Stimulated activated CD4-positive, alpha-beta T cell treated with anti-CD3 and anti-CD28 coated beads, TNF-alpha, amount 100 ng/mL, for 24 hours (primary cell): ENCODE measurements at regions not wholly inside any gene's neighbourhood (a gene's known extent, or its start where the extent isn't known, plus 50 kb on each side); places are given as distances from the start of the nearest gene placed in this dataset.
"Not testable (repeated sequence)": the region's sequence is repeated elsewhere in the genome, so short reads cannot be mapped to it uniquely, and the experiment has no call there.

ENCODE experiments used
- DNase-seq, 3 experiments: peaks; one replicate each; pipeline ENCODE4 v3.0.0-alpha.2; 2020; ENCODE audit warnings: low read depth in 3 of 3

DNA sequence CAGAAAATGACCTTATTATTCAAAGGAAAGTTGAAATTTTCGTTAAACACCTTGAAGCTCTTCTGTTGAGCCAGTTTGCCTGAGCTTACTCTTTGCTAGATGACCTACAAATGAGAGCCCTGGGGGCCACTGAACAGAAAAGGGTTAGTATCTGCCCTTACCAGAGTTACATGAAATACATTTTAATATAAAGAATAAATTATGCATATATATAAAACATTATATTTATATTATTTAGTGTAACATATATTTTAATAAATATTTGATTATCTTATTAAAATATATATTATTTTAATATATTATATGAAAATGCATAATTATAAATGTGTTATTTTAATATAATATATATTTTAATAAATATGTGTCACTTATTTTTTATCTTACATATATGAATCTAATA, 628.4 kb upstream of the TPK1 start:
- no peak for DNase-seq

DNA sequence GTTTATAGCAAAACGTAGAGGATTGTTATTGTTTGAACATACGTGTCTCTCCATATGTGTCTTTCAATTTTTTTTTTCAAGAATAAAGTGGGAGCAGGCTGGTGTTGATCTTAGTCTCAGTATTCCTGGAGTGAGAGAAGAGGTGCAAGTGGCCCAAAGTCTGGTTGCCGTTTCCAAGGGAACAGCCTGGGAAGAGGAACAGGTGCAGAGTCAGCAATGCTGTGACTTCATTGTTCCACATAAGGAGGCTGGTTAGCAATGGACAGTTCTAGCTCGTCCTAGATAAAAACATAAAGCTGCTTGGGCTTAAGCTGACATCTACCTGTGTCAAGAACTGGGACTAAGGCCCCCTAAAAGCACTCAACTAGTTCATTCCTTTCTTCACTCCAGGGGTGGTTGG, 626.6 kb upstream of the TPK1 start:
- no peak for DNase-seq

DNA sequence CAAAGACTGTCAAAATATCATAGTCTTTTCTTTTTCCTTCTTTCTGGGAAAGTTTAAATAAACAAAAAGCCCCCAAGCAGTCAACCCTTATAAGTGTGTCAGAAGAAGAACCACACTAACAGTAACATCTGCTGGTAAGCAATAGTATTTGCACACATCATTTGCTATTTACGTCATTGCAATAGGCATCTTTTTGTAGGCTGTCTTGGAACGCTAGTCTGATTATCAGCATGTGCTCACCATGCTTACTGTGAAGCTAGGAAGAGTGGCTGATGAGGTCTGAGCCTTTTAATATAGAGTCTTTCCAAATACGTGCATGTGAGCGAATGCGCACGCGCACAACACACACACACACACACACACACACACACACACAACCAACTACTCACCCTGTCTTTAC, 599.0 kb upstream of the TPK1 start:
- no peak for DNase-seq

DNA sequence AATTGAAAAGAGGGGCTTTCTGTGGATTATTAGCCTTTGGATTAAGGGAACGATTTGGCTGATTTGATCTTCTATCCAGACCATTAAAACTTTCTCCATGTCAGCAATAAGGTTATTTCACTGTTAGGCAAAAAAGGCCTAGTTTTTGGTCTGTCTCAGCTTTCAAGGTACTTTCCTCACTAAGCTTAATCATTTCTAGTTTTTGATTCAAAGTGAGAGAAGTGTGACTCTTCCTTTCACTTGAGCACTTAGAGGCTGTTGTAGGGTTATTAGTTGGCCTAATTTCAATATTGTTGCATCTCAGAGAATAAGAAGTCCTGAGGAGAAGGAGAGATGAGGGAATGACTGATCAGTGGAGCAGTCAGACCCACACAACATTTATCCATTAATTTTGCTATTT, 596.0 kb upstream of the TPK1 start:
- DNase-seq = no peak

GRCh38 chr7:145418481-145418880, 582.6 kb upstream of the TPK1 start:
- not testable (repeated sequence) for DNase-seq

DNA sequence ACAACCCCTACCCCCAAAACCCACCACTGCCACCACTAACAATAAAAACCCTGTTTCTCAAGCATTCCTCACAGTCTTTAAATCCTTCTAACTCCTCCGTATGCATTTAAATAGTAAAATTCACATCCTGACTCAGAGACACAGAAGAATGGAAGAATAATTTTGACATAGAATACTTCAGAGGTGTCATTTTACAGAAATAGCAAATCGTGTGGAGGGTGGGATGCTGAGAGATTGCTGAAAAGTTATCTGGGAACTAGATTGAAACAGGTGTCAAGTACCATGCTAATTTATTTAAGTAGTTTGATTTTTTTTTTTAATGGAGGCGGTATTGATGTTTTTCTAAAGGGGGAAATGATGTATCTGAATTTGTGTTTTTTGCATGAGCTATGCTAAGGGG, 575.2 kb upstream of the TPK1 start:
- no peak for DNase-seq

DNA sequence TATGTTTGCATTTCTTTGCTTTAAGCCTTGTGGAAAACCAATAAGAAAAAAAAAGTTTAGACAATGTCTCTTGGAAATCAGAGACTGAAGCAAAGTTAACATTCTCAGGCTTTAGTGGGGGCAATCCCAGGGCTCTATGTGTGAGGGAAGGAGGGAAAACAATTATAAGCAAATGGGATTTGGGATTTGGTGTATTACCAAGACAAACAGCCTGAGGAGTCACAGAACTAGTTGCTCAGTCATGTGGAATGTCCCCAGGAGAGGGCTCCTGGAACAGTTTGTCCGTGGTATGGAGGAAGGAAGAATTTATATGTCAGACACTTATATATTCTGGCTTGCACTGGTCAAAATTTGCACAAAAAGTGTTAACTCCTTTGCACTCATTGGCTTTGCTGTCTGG, 562.9 kb upstream of the TPK1 start:
- DNase-seq = no peak

GRCh38 chr7:145394126-145394525, 558.3 kb upstream of the TPK1 start:
- DNase-seq = no peak

- DNase-seq = no peak
These were observed 546.9 kb upstream of the TPK1 start for GRCh38 chr7:145382762-145383161.

DNA sequence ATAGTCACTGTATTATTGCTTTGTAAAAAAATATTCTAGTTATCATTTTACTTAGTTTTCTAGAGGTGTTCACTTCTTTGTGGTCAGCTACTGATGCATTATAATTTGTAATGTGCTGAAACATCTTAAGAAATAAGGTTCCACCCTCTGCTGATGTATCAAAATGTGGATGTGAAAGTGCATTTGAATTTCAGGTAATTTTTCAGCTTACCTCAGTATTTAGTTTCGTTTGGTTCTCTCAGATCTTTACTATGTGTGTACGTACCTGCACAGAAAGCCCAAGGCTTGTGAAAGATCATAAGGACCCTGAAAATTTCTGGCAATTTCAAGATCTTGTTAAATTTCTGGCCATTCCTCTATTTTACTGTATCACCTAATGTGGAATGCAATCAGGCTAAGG, 542.3 kb upstream of the TPK1 start:
- DNase-seq = no peak

DNA sequence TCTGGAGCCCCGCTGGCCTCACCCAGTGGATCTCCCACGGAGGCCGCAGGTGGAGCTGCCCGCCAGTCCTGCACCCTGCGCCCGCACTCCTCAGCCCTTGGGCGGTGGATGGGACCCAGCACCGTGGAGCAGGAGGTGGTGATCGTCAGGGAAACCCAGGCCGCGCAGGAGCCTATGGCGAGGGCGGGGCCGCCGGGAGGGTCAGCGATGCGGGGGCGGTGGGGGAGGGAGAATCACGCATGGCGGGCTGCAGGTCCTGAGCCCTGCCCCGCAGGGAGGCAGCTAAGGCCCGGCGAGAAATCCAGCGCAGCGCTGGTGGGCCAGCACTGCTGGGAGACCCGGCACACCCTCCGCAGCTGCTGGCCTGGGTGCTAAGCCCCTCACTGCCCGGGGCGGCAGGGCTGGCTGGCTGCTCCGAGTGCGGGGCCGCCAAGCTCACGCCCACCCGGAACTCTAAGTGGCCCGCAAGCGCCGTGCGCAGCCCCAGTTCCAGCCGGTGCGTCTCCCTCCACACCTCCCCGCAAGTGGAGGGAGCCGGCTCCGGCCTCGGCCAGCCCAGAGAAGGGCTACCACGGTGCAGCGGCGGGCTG, 524.8 kb upstream of the TPK1 start:
- DNase-seq = no peak

GRCh38 chr7:145350334-145350733, 514.5 kb upstream of the TPK1 start:
- no peak for DNase-seq

GRCh38 chr7:145349452-145349851, 513.6 kb upstream of the TPK1 start:
- not testable (repeated sequence) for DNase-seq

DNA sequence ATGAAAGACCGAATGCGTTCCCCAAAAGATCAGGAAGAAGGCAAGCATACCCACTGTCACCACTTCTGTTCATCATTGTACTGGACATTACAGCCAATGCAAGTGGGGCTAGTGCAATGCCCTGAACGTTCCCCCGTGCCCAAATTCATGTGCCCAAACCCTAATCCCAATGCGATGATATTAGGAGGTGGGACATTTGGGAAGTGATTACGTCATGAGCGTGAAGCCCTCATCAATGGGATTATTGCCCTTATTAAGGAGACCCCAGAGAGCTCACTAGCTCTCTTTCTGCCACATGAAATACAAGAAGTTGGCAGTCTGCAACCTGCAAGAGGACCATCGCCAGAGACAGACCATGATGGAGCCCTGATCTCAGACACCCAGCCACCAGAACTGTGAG, 511.4 kb upstream of the TPK1 start:
- no peak for DNase-seq

DNA sequence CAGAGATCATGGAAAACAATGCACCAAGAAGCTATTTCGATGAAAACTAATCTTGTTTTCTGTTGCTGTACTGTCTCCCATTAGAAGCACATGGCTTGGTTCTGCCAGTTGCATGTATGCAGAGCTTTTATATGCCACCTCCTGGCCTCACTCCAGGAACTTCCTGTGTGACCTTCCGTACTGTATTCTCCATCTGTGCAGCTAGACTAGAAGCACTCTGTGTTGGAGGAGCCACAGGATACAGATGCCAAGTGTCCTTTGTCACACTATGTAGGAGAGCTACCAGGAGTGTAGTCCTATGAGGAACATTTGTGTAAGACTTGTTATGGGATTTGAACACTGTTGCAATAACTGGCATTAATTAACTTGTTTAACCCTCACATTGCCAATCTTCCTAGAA, 503.5 kb upstream of the TPK1 start:
- no peak for DNase-seq

GRCh38 chr7:145331522-145331921, 495.7 kb upstream of the TPK1 start:
- no peak for DNase-seq

- DNase-seq = no peak
These were observed 495.2 kb upstream of the TPK1 start for GRCh38 chr7:145331076-145331475.

- no peak for DNase-seq
These were observed 491.8 kb upstream of the TPK1 start for GRCh38 chr7:145327646-145328045.

- no peak for DNase-seq
These were observed 488.2 kb upstream of the TPK1 start for GRCh38 chr7:145324081-145324480.

DNA sequence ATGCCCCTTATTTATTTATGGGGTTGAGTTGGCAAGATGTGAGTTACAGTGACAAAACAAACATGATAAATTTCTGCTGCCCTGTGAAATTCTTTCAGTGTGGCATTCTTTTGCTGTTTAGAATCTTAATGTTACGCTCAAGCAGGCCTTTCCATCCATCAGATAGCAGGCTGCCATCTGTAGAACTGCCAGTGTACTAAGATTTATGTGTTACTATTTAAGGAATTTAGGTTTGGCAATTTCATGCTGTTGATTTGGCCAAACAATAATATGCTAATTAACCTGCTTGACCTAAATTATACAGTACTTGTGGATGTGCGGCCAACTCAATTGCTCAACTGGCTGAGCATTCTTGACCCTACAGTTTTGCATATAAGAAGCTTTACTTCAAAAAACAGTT, 477.7 kb upstream of the TPK1 start:
- no peak for DNase-seq

GRCh38 chr7:145293754-145294153, 457.9 kb upstream of the TPK1 start:
- no peak for DNase-seq

- no peak for DNase-seq
These were observed 457.4 kb upstream of the TPK1 start for GRCh38 chr7:145293228-145293701.

GRCh38 chr7:145289384-145289783, 453.5 kb upstream of the TPK1 start:
- DNase-seq = no peak

- DNase-seq = no peak
These were observed 440.3 kb upstream of the TPK1 start for GRCh38 chr7:145276118-145276517.
